ENCODE measurements at regions not wholly inside any gene's neighbourhood (a gene's known extent, or its start where the extent isn't known, plus 50 kb on each side); places are given as distances from the start of the nearest gene placed in this dataset.

- POLR2A ChIA-PET, result no interaction called here
- no peak for DNase-seq (ENCODE audit: low read depth, low spot score)
- no peak overlapping the region for H3K4me3 ChIP-seq (ENCODE audit: low read depth, low read length)
- CTCF ChIA-PET, result interaction anchor here (1.6 kb wide), 1 partner anchor 110 kb away, joined by 9 read pairs; no protein-coding TSS in a partner anchor
- TF ChIP-seq, protein P1, sequence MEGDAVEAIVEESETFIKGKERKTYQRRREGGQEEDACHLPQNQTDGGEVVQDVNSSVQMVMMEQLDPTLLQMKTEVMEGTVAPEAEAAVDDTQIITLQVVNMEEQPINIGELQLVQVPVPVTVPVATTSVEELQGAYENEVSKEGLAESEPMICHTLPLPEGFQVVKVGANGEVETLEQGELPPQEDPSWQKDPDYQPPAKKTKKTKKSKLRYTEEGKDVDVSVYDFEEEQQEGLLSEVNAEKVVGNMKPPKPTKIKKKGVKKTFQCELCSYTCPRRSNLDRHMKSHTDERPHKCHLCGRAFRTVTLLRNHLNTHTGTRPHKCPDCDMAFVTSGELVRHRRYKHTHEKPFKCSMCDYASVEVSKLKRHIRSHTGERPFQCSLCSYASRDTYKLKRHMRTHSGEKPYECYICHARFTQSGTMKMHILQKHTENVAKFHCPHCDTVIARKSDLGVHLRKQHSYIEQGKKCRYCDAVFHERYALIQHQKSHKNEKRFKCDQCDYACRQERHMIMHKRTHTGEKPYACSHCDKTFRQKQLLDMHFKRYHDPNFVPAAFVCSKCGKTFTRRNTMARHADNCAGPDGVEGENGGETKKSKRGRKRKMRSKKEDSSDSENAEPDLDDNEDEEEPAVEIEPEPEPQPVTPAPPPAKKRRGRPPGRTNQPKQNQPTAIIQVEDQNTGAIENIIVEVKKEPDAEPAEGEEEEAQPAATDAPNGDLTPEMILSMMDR (IDR thresholded peaks at IDR 0.05; ENCODE audit: insufficient read depth, low read length, missing control alignments), result no peak
These were observed 77.0 kb upstream of the NT5E start for GRCh38 chr6:85372915-85373270.

GRCh38 chr6:85372188-85372914, 77.5 kb upstream of the NT5E start:
- TF ChIP-seq, protein P1 (IDR thresholded peaks at IDR 0.05; ENCODE audit: insufficient read depth, low read length, missing control alignments), result no peak
- H3K4me3 ChIP-seq (ENCODE audit: low read depth, low read length), result no peak overlapping the region
- ChIA-PET CTCF (interaction anchor here (1.6 kb wide), 1 partner anchor 111 kb away, joined by 9 read pairs; no protein-coding TSS in a partner anchor), POLR2A (no interaction called here)
- DNase-seq (ENCODE audit: low read depth, low spot score), result no peak

GRCh38 chr6:85368631-85369030, 81.3 kb upstream of the NT5E start:
- CTCF ChIA-PET, result no interaction called here
- DNase-seq (ENCODE audit: low read depth, low spot score), result no peak
- POLR2A ChIA-PET, result no interaction called here

DNA sequence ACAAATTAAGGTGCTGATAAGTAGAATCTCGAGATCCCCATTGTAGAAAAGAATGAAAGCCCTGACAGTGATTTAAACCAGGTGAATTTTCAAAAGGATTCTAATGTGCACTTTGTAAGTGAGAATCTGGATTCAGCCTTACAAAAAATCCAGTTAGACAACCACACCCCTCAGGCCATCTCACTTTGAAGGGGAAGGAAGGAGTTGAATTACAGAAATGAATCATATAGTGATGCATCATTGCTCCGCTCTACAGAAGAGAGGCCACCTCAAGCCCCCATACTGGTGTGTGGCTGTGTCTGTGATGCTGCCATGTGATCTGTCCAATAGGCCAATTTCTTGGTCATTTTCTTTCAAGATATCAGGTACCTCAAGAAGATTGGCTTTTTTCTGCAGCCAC, 85.5 kb upstream of the NT5E start:
- ChIA-PET POLR2A (no interaction called here), CTCF (interaction anchor here (1.0 to 7.7 kb wide), 3 partner anchors 9 to 117 kb away, joined by 3 to 147 read pairs (median 4); no protein-coding TSS in a partner anchor)
- TF ChIP-seq, protein P1 (IDR thresholded peaks at IDR 0.05; ENCODE audit: insufficient read depth, low read length, missing control alignments), result no peak
- no peak overlapping the region for H3K4me3 ChIP-seq (ENCODE audit: low read depth, low read length)
- DNase-seq (ENCODE audit: low read depth, low spot score), result no peak

More at GRCh38 chr6:85368631-85369030, 81.3 kb upstream of the NT5E start:
- no peak overlapping the region for H3K4me3 ChIP-seq (ENCODE audit: low read depth, low read length)
- TF ChIP-seq, protein P1 (IDR thresholded peaks at IDR 0.05; ENCODE audit: insufficient read depth, low read length, missing control alignments), result no peak

- TF ChIP-seq, protein P1 (IDR thresholded peaks at IDR 0.05; ENCODE audit: insufficient read depth, low read length, missing control alignments), result no peak
- no peak for DNase-seq (ENCODE audit: low read depth, low spot score)
- CTCF ChIA-PET, result interaction anchor here (1.0 to 7.7 kb wide), 3 partner anchors 9 to 118 kb away, joined by 3 to 147 read pairs (median 4); no protein-coding TSS in a partner anchor
- POLR2A ChIA-PET, result no interaction called here
- no peak overlapping the region for H3K4me3 ChIP-seq (ENCODE audit: low read depth, low read length)
These were observed 86.0 kb upstream of the NT5E start for GRCh38 chr6:85363870-85364269.

DNA sequence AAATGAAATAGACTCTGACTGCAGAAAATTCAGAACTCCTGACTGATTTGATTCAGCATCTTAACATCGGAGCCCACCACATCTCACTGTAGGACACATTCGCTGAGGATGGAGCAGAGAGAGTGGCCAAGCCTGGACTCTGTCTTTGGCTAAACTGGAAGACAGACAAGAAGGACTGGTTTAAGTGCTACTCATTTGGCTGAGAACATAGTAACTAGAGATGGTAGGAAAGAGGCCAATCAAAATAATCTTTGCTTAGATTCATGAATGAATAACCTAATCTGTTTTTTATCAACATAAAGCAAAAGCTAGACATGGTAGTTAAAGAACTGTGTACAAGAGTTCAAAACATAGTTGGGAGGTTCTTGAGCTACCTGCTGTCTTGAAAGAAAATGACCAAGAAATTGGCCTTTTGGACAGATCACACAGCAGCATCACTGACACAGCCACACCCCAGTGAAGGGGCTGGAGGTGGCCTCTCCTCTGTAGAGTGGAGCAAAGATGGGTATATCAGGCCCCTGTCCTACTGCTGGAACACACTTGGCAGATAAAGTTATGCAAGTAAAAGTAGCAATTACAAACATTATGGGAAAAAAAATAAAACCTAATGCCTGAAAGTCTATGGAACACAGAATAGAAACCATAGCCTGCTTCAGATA, 87.1 kb upstream of the NT5E start:
- no peak for DNase-seq (ENCODE audit: low read depth, low spot score)
- ChIA-PET POLR2A (interaction anchor here (0.6 to 2.2 kb wide), 2 partner anchors 41 to 83 kb away, joined by 3 to 20 read pairs; no protein-coding TSS in a partner anchor), CTCF (interaction anchor here (0.8 to 7.7 kb wide), 3 partner anchors 33 to 119 kb away, joined by 4 to 147 read pairs (median 4); no protein-coding TSS in a partner anchor)
- TF ChIP-seq, protein P1 (IDR thresholded peaks at IDR 0.05; ENCODE audit: insufficient read depth, low read length, missing control alignments), result no peak
- no peak overlapping the region for H3K4me3 ChIP-seq (ENCODE audit: low read depth, low read length)

All from AG04449 (cell line).